GM18858 (cell line): ENCODE measurements at regions not wholly inside any gene's neighbourhood (a gene's known extent, or its start where the extent isn't known, plus 50 kb on each side); places are given as distances from the start of the nearest gene placed in this dataset.
"Not testable (repeated sequence)": the region's sequence is repeated elsewhere in the genome, so short reads cannot be mapped to it uniquely, and the experiment has no call there.

Experiments
- ATAC-seq: cut with Tn5 transposase; IDR thresholded peaks from one replicate; pipeline ENCODE4 v1.9.1; 2021; ENCODE audit not compliant: unreplicated experiment

DNA sequence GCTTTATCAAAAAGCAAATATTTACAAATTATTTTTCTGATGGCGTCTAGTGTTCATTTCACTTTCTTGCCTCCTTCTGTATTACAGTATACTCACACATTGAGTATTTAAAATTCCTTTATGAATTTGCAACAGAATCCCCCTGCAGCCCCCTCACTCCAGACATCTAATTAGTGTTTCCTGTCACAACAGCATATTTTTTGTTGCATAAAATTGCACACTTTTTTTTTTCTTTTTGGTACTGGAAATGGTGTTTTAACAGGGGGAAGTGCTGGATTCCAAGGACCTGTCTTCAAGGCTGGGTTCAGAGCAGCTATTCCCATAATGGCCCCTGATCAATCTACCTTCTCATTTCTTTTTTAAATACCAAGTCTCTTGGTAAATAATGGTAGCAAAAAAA is 184.3 kb upstream of the HMCN1 start:
- ATAC-seq: no peak

DNA sequence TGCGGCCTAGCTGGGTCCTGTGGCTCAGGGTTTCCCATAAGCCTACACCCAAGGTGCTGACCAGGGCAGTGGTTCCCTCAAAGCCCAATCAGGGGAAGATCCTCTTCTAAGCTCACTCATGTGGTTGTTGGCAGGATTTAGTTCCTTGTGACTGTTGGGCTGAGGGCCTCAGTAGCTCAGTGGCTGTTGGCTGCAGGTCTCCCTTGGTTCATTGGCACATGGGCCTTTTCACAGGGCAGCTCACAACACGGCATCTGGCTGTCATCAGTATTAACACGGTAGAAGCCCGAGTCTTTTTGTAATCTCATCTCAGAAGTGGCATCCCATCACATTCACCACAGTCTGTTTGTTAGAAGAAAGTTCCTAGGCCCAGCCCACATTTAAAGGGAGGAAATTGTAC is 188.2 kb upstream of the HMCN1 start:
- ATAC-seq: no peak

DNA sequence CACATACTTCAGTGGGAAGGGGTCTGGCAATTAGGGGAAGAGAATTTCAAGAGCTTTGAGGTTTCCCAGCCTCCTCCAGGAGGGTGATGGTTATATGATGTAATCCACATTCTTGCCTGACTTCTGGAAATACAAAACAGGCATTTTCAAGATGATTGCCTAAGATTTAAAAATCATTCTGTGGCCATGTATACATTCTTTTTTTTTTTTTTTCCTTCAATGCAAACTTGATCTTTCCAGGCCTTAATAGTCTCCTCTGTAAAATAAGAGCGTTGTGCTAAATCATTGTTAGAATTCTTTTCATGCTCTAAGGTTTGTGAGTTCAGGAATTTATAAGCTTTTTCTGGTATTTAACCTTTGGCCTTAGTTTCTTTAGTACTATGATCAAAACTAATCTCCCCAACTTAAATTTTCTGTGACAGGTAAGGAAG is 192.3 kb upstream of the HMCN1 start:
- ATAC-seq: no peak

DNA sequence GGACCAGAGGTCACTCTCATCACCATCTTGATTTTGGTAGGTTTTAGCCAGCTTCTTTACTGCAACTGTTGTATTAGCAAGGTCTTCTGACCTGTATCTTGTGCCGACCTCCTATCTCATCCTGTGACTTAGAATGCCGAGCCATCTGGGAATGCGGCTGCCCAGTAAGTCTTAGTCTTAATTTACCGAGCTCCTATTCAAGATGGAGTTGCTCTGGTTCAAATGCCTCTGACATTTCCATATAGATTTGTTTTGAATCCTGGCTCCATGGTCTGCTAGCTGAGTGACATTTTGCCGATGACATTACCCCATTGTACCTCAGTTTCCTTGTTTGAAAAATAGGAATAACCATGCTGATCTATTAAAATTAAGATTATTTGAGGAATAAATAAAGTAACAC is 193.9 kb upstream of the HMCN1 start:
- no peak for ATAC-seq

DNA sequence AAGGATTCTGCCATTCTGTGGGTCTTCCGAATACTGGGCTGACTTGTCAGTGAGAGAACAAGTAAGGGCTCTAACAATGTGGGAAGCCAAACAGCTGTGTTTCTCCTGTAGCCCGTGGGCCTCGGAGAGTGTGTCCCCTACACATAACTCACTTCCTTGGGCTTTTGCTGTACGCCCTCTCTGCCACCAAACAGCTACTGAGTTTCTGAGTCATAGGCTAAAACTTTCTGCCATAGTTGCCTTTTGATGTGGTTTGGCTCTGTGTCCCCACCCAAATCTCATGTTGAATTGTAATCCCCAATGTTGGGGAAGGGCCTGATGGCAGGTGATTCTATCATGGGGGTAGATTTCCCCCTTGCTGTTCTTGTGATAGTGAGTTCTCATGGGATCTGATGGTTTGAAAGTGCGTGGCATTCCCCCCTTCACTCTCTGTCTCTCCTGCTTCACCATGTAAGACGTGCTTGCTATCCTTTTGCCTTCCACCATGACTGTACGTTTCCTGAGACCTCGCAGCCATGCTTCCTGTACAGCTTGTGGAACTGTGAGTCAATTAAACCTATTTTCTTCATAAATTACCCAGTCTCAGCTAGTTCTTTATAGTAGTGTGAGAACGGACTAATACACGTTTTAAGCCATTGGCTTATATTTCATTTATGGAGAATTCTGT is 194.8 kb upstream of the HMCN1 start:
- no peak for ATAC-seq

DNA sequence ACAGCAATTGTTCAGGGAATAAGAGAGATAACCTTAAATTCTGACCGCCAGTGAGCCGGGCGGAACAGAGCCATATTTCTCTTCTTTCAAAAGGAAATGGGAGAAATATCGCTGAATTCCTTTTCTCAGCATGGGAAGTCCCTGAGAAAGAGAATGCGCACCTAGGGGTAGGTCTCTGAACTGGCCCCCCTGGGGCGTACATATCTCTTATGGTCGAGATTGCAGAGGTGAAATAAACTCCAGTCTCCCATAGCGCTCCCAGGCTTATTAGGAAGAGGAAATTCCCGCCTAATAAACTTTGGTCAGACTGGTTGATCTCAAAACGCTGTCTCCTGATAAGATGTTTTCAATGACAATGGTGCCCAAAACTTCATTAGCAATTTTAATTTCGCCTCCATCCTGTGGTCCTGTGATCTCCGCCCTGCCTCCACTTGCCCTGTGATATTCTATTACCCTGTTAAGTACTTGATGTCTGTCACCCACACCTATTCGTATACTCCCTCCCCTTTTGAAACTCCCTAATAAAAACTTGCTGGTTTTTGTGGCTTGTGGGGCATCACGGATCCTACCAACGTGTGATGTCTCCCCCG is 195.8 kb upstream of the HMCN1 start:
- ATAC-seq: not testable (repeated sequence)

DNA sequence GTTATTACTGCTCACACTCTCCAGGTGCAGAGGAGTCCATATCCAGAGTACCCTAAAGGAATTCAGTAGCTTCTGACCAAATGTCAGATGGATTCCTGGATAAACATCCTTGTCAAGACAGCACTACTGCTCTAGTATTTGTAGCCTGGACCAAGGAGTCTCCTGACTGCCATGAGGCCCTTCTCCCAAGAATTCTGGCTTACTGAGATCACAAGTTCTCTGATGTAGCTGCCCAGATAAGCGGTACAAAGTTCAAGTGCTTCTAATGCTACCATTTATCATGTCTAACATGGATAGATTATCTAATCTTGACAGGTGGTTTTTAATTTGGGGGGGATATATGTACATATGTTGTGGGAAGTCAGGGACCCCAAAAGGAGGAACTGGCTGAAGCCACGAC is 196.6 kb upstream of the HMCN1 start:
- ATAC-seq: no peak

DNA sequence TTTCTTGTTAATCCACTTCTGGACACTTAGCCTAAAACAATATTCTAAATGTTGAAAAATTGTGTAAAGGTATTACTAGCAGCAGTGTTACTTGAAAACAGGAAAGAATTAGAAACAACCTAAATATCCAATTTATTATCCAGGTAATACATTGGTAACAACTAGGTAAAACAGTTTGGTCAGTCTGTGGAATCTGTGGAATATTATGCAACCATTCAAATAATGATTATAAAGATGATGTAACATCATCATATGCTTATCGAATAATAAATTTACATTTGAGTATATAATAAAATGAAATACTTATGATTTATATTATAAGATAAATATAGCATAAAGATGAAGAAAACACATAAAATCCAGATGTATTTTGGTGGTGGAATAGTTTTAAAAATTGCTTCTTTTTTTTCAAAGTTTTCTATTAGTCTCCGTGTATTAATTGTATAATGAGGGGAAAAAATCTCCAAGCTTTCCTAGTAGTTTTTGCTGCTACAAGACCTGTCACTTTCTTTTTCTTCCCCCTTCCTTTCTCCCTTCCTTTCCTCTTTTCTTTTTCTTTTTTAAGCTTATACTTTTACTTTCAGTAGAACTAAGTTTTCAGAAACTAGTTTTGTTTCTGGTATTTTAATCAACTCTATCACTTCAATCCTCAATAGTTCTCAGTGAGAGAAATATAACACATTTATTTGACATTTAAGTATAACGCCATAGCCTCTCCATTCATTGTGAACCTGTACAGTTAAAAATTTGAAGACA is 197.8 kb upstream of the HMCN1 start:
- no peak for ATAC-seq

DNA sequence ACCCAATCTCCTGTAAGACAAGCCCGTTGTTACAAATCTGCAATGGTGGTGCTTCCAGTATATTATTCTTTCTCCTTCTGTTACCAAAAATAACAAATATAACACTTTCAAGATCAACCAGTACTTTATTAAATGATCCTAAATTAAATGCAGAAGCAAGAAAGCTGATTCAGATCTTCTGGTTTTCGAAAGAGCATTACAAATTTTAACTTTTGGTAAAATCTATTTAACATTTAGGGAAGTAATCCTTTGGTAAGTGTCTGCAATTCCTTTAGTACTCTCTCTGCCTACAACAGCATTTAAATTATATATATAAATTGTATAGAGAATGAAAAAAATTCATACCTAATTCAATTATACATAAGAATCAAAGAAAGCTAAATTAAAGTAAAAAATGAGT is 198.6 kb upstream of the HMCN1 start:
- ATAC-seq: no peak

DNA sequence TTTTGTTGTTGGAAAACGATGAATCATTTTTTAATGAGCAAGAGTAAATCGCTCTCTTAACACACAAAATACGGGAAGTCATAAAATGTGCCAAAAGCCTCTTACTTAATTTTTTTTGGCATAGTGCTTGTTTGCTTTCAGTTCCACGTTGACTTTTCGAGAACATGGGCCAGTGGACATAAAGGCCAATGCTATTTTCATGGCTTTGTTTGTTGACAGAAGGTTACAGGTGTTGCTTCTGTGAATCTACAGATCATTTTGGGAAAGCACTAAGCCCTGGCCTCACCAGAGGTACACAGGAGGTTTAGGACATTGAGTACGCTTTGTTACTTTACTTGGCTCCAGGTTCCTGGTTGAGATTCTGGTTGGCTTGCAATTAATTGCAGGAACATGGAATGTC is 199.4 kb upstream of the HMCN1 start:
- no peak for ATAC-seq

DNA sequence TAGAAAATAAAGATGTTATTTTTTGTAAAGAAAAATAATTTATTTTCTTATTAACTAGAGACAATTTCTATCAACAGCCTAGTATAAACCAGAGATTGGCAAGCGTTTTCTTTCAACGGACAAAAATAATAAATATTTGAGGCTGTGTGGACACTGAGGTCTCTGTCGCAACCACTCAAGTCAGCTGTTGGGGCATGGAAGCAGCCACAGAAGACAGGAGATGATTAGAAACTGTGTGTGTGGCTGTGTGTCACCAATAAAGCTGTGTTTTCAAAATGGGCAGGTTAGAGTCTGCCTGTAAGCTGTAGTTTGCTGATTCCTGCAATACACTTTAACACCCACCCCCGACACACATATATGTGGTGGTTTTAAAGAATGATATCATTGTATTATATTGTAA is 200.6 kb upstream of the HMCN1 start:
- no peak for ATAC-seq

DNA sequence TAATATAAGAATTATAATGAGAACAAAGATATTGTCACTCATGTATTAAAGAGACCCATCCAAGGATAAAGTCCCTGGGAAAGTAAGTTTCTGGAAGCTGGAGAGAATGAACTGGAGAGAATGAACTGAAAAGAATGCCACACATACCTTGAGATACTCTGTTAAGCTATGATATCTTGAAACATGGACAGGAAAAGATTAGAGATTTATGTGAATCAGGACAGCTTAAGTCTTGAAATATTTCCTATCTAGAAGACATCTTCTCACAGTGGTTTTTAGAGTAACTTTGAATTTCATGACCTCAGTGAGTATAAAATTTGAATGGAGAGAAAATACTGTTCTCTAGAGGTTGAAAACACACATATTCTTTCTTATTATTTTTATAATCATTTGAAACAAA is 201.3 kb upstream of the HMCN1 start:
- ATAC-seq: no peak

DNA sequence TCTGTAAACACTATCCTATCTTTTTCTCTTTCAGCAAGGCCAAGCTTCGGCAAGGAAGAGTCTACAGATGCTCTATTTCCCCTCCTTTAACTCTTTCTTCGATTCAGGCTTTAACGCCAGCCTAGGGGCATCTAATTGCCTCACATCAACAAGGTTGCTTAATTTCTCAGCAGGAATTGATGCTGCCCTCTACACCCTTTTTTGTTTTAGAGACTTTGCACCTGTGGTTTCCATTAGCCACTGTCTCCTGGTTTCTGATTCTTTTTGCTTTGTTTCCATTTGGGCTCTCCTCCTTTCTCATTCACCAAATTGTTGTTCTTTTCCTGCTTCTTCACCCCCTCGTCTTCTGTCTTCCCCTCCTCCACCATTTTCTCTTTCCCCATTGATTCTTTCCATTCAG is 202.4 kb upstream of the HMCN1 start:
- ATAC-seq: no peak

DNA sequence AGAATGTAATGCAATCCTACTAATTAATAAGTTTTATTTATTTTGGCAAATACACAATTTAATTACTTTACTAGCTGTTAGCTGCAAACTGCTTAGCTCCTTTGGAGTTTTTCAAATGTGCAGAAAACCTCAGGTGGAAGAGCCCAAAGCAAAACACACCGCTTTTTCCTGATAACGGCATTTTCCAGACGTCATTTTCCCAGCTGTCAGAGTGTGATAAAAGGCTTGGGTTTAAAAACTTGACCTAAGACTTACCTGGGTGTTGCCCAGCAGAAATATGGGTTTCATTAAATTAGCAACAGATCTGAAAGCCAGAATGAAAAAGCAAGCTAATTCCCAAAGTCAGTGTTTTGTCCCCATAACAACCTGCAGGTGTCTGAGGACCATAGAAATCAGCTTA is 204.0 kb upstream of the HMCN1 start:
- no peak for ATAC-seq

DNA sequence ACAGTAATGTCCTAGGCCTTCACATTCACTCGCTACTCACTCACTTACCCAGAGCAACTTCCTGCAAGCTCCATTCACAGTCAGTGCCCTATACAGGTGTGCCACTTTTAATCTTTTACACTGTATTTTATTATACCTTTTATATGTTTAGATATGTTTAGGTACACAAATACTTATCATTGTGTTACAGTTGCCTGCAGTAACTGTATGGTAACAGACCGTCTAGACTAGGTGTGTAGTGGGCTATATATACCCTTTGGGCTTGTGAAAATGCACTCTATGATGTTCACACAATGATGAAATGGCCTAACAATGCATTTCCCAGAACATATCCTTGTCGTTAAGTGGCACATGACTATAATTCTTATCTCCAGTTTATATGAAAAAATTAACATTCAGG is 204.5 kb upstream of the HMCN1 start:
- no peak for ATAC-seq

DNA sequence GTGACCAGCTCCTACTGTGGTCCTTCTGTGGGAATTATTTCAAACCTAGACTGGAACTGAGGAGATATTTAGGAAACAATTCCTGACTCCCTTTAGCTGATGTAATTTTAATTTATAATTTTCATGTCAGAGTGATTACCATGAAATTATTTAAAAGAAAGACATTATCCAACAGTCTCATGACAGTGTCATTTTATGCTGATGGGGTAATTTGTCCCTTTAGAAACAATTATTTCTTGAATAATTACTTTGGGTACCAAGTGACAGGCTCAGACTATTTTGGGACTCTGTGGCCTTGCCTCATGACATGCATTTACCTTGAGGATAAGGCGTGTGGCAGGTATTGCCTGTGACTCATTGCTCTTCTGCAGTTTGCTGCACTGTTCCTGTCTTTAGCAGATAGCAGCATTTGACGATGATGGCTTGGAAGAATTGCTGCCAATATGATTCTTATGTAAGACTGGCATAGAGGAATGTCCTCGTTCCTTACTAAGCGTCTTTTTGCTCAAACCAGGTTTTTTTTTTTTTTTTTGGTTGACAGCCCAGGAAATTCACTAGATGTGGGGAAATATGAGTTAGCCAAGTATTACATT is 206.0 kb upstream of the HMCN1 start:
- ATAC-seq: no peak

DNA sequence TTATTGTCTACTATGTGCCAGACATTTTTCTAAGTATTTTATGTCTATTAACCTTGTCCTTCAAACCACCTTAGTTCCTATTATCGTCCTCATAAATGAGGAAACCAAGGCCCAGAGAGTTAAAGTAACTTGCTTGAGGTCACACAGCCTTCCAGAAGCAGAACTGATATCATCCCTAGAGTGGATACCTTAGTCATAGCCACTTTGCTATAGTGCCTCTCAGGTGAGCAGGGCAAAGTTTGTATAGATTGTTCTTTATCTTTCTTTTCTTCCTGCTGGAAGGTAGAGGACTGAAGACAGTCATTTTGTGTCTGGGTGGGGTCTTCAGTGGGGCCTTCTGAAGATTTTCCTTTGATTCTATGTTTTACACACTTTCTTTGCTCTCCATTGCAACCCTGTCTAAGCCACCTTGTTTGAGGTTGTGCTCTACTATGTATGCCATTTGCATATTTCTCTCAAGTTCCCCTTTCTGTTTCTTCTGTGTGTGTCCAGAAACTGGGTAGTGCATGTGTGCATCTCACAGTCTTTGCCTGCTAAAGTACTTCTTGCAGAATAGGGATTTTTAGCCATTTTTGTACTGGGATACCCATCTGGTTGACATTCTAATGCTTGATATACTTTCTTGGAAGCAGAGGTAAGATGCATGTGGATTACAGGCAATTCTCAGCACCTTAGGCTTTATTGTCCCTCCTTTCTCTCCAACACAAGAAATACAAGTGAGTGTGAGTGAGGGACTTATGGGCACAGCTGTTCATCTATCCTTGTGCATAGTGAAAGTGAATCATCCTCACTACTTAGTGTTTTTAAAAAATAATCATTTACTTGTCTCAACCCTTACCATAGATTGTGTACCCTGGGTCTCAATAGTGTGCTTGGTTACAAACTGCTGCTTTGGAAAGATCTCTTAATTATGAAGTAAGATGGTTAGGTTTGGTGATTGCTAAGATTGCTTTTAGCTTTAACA is 207.6 kb upstream of the HMCN1 start:
- ATAC-seq: peak; percentile 100

DNA sequence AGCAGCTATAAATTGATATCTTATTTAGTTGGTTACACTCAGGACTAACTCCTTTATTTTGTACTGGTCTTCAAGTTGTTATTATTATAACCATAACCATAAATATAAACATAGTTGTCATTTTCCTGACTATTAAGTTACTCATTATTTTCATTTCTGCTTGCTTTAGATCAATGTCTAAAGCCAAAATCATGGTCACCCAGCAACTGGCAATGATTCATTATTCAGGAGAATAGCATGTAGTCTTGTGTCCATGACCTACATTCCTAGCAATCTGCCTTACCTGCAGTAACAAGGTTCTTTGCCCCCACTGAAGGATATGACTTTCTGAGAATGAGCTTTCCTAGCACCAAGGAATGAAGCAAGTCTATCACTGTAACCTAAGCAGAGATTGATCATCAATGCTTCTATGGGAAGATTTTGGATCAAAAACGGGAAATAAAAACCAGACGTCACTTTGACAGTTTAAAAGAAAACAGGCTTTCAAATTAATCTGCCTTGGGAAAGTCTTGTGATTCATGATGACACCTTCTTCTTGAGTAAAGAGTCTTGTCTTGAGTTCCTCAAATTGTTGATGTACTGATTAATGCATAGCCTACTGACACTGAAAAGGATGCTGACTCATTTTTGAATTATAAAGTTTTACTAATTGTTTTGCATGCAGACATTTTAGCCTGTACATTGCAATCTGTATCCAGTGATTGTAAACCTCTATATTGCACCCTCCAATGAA is 203.3 kb upstream of the IVNS1ABP start:
- peak; percentile 65 for ATAC-seq

DNA sequence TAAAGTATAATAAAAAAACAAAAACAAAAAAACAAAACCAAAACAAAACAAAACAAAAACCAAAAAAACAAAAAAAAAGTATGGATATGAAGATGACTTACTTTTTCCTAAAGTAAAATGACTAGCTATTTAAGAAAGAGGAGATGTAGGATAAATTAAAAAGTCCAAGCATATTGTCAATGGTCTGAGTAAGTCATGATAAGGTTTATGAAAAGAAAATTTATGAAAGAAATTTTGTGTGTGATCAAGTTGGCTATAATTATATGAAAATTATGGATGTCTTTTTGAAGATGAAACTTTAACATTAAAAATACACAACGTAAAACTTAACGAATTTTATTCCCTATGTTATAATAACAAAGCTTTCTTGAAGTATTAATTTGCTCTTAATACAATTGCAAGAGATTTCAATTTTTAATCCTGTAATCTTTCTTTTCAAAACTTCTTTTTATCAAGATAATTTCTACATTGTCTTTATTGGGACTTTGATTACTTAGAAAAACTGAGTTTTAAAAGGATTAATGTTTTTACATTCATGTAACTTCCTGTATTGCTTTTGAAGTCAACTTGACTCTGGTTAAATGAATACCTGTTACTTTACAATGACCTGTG is 200.9 kb upstream of the IVNS1ABP start:
- ATAC-seq: no peak

DNA sequence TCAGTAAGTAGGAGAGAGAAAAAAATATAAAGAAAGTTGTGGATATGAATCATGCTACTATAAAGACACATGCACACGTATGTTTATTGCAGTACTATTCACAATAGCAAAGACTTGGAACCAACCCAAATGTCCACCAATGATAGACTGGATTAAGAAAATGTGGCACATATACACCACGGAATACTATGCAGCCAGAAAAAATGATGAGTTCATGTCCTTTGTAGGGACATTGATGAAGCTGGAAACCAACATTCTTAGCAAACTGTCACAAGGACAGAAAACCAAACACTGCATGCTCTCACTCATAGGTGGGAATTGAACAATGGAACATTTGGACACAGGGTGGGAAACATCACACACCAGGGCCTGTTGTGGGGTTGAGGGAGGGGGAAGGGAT is 200.3 kb upstream of the IVNS1ABP start:
- ATAC-seq: not testable (repeated sequence)
